ENCODE measurements at regions not wholly inside any gene's neighbourhood (a gene's known extent, or its start where the extent isn't known, plus 50 kb on each side); places are given as distances from the start of the nearest gene placed in this dataset.
"Not testable (repeated sequence)": the region's sequence is repeated elsewhere in the genome, so short reads cannot be mapped to it uniquely, and the experiment has no call there.

GRCh38 chr2:126952216-126952615 lies 53.5 kb downstream of the TEX51 start:
- no peak for DNase-seq (ENCODE audit: low read depth)

- DNase-seq (ENCODE audit: low read depth) = no peak
These were observed 54.8 kb downstream of the TEX51 start for GRCh38 chr2:126953483-126953882.

DNA sequence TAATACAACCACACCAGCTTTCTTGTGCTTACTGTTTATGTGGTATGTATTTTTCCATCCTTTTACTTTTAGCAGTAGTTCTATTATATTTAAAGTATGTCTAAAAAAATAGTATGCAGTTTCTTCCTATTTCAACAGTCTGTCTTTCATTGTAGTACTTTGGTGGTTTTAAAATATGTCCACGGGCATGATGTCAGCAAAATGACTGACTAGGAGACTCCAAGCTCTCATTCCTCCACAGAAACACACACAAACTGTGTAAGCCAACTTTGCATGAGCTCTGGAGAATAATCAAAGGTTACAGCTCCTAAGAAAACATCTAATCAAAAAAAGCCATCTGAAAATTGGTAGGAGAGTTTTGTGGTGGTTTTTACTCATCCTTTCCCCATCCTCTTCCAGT lies 56.1 kb downstream of the TEX51 start:
- DNase-seq (ENCODE audit: low read depth) = no peak

- DNase-seq (ENCODE audit: low read depth) = not testable (repeated sequence)
These were observed 58.1 kb downstream of the TEX51 start for GRCh38 chr2:126956773-126957172.

GRCh38 chr2:126963390-126963789 lies 64.7 kb downstream of the TEX51 start:
- DNase-seq (ENCODE audit: low read depth) = peak; percentile 88

GRCh38 chr2:126966601-126967000 lies 67.9 kb downstream of the TEX51 start:
- no peak for DNase-seq (ENCODE audit: low read depth)

- DNase-seq (ENCODE audit: low read depth) = peak; percentile 57
These were observed 71.9 kb downstream of the TEX51 start for GRCh38 chr2:126970583-126970982.

GRCh38 chr2:126971162-126971480 lies 72.4 kb downstream of the TEX51 start:
- no peak for DNase-seq (ENCODE audit: low read depth)

GRCh38 chr2:126971481-126972278 lies 73.0 kb downstream of the TEX51 start:
- DNase-seq (ENCODE audit: low read depth) = peak; percentile 91

DNA sequence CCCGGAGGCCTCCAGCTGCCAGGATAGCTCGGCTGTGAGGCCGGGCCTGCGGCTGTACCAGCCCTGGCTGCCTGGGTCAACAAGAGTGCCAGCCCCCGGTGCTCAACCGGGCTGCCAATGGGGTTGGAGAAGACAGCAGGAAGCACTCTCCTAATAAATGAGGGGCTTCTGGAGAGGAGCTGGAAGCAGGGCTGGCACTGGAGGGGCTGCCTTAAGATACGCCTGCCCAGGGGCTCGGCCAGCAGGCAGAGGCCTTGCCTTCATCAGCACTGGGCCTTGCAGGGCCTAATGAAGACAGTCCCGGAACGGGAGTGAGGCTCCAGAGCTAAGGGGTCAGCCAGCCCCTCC lies 73.6 kb downstream of the TEX51 start:
- DNase-seq (ENCODE audit: low read depth) = no peak

- no peak for DNase-seq (ENCODE audit: low read depth)
These were observed 75.1 kb downstream of the TEX51 start for GRCh38 chr2:126973745-126974144.

DNA sequence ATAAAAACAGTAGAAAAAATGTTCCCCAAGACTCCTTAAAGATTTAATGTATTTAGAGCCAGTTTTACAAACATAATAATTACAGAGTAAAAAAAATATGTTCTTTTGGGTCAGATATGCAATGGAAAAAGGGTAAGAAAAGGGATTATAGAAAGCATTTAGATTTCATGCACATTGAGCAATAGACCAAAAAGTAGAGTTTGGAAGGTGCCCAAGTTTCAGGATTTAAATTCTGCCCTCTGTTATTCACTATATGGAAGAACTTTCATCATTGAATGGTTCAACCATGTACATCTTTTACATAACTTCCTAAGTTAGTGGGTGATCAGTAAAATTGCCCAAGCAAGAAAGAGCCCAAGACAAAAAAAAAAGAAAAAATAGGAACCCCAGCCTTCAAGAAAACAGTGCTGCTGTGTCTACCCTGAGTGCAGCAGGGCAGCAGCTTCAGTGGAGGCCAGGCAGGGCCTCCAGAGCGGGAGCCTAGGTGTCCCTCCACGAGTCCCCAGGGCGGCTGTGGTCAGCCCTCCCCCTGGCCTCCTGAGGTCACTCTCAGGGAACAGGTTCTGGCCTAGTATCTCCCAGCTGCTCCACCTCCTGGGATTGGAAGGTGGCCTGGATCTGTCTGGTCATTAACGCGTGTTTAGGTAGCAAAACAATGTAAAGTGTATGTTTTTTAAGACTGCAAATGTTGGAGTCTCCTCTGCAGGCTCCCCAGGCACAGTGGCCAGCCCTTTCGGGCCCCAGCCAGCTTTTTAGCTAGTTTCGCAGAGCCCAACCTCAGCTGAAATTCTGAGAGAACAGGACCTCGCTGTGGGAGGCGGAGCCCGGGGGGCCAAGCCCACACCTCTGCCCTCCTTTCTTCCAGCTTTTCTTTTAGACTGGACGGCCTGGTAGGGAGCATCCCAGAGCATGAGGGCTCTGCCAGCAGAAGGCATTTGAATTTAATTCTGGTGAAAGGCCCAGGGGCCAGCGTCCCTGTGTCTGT lies 77.3 kb downstream of the TEX51 start:
- no peak for DNase-seq (ENCODE audit: low read depth)

- no peak for DNase-seq (ENCODE audit: low read depth)
These were observed 78.1 kb downstream of the TEX51 start for GRCh38 chr2:126976721-126977328.

DNA sequence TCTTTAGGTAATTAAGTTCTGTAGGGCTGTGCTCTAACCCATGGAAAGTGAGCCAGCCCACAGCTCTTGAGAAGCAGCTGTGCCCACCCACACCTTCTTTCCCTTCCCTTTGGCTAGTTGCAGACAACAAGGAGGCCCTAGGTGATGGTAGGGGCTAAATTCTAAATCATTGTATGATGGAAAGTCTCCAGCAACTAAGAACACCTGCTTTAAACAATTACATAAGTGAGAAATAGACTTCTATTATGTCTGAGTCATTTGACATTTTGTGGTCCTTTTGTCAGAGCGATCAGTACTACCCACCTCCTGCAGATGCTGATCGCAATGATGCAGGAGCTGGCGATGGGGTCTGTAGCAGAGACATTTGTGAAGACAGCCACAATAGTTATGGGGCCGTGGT lies 79.6 kb downstream of the TEX51 start:
- no peak for DNase-seq (ENCODE audit: low read depth)

- DNase-seq (ENCODE audit: low read depth) = no peak
These were observed 80.6 kb downstream of the TEX51 start for GRCh38 chr2:126979039-126980003.

DNA sequence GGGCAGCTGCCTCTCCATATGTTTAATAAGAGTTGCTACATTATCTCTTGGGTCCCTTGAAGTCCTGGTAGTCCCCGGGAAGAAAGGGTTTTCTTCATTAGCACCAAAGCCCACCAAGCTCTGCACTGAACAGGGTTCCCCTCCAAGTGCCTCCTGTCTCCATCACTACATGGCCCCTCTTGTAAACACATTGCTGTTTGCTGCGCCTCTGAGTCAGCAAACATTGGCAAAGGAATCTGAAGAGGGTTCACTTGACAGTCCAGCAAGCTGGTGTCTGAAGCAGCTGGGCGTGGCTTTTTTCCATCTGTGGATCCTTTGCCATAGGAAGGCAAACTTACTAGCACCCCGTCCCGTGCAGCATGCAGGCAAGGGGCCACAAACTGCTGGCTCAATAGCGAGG lies 82.8 kb downstream of the TEX51 start:
- DNase-seq (ENCODE audit: low read depth) = peak; percentile 59

DNA sequence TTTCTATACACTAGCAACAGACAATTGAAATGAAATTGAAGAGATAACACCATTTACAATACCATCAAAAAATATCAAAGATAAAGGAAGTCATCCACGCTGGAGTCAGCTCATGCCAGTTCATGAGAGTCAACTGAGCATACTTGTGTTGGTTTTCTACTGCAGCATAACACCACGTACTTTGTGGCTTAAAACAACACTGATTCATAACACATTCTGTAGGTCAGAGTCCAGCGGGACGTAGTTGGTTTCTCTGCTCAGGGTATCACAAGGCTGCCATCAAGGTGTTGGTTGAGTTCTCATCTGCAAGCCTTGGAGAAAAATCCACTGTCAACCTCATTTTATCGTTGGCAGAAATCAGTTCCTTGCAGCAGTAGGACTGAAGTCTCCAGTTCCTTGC lies 84.2 kb downstream of the TEX51 start:
- no peak for DNase-seq (ENCODE audit: low read depth)

GRCh38 chr2:126986631-126987187 lies 88.0 kb downstream of the TEX51 start:
- no peak for DNase-seq (ENCODE audit: low read depth)

GRCh38 chr2:126988482-126988881 lies 89.8 kb downstream of the TEX51 start:
- no peak for DNase-seq (ENCODE audit: low read depth)

DNA sequence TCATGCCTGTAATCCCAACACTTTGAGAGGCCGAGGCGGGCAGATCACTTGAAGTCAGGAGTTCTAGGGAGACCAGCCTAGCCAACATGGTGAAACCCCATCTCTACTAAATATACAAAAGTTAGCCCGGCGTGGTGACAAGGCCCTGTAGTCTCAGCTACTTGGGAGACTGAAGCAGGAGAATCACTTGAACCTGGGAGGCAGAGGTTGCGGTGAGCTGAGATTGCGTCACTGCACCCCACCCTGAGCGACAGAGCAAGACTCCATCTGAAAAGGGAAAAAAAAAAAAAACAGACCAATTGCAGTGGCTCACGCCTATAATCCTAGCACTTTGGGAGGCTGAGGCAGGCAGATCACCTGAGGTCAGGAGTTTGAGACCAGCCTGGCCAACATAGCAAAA lies 90.4 kb downstream of the TEX51 start:
- DNase-seq (ENCODE audit: low read depth) = not testable (repeated sequence)

GRCh38 chr2:126990200-126990599 lies 91.5 kb downstream of the TEX51 start:
- DNase-seq (ENCODE audit: low read depth) = no peak

Measured in myocyte (in vitro differentiated cells).